GM10266 (cell line): ENCODE measurements at regions not wholly inside any gene's neighbourhood (a gene's known extent, or its start where the extent isn't known, plus 50 kb on each side); places are given as distances from the start of the nearest gene placed in this dataset.

Source experiments
- DNase-seq: peaks from one replicate; pipeline ENCODE4 v3.0.0; 2012; ENCODE audit errors: extremely low spot score
- CTCF ChIP-seq: IDR thresholded peaks from 2 replicates; pipeline ENCODE4 v1.5.1; 2012; ENCODE audit warnings: mild to moderate bottlenecking, low read depth; ENCODE audit not compliant: control insufficient read depth, insufficient read depth; ENCODE audit errors: missing control alignments

DNA sequence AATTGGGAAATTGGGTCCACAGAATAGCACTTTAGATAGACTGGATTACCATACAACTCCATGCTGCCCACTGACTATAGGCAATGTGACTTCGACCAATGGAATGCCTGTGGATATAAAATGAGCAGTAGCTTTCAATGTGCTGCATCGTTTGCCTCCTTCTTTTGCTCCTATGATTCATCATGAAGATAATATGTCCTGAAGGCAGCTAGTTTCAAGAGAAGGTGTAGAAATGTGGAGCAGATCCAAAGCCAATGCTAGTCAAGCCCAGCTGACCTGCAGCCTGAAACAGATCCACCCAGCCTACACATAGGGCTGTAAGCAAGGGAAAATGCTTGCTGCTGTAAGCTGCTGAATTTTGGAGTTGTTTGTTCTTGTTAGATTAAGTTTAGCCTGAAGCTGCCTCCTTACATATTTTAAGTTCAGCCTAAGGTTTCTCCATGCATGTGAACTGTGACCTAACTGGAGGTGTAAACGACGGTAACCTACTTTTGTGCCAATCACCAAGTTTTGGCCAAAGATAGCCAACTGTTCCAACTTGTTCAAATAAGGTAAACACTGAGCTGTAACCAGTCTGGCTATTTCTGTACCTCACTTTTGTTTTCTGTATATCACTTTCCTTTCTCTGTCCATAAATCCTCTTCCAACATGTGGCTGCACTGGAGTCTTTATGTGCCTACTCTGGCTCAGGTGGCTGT, 169.1 kb upstream of the AVPR1A start:
- no peak for TF ChIP-seq CTCF
- DNase-seq = no peak

DNA sequence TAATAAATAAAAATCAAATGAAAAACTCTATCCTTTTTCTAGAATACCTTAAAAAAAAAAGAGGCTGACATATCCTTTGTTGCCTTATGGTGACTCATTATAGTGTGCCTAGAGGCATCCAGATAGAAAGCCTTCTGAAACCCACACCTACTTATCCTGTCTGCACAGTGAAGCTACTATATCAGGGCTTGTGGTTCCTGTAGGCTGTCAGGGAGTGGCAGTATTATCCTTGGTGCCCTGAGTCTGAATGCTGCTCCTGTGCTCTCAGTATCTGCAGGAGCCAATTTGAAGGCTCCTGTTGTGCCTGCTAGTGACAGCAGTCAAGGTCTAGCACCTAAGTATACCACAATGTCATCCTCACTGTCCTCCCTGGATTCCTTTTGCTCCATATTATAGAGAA, 168.4 kb upstream of the AVPR1A start:
- DNase-seq = no peak
- TF ChIP-seq CTCF = no peak

- TF ChIP-seq CTCF = no peak
- DNase-seq = no peak
Observed at GRCh38 chr12:63318933-63319332, 167.9 kb upstream of the AVPR1A start.

DNA sequence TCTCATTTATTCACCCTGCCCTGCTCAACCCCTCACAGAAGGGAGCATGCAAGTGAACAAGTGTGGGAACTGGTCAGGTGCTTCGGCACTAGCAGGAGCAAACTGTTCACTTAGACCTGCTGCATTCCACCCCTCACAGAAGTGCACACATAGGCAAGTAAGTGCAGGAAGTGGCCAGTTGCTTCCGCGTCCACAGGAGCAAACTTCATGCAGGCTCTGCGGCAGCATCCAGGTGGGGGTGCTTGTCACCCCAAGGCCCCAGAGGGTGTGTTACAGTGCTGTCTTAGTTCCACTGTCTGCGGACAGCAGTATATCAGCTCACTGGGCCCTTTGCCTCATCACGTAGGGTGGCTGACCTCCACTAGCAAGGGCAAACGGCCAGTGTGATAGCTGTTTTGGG, 167.3 kb upstream of the AVPR1A start:
- DNase-seq = no peak
- TF ChIP-seq CTCF = no peak

- no peak for DNase-seq
- TF ChIP-seq CTCF = no peak
Observed at GRCh38 chr12:63317880-63318279, 166.9 kb upstream of the AVPR1A start.

DNA sequence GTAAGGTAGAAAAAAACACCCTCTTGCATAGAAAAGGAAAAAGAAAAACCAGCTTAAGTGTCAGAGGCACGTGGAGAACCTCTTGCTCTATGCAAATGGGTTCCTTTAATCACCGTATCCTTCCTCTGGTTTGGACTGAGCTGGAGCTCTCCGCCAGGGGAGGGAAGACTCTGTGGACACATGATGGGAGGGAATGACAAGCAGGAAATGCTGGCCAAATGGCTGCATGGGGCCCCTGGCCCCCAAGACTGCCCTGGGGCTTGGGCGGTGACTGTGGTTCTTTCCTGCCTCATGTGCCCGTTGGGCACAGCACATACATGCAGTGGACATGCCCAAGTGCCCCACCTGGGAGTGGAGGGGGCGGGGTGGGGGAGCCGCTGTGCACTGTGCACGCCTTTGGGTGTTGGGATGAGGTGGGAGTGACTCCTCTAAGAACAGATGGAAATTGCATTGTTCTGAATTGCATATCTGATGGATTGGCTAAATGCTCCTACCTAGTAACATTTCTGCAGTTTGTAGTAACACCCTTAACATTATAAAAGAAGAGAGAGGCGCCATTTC, 166.4 kb upstream of the AVPR1A start:
- no peak for DNase-seq
- no peak for TF ChIP-seq CTCF

GRCh38 chr12:63313139-63313538, 162.1 kb upstream of the AVPR1A start:
- no peak for TF ChIP-seq CTCF
- DNase-seq = no peak
